DOHH2 (cell line): ENCODE measurements at regions not wholly inside any gene's neighbourhood (a gene's known extent, or its start where the extent isn't known, plus 50 kb on each side); places are given as distances from the start of the nearest gene placed in this dataset.

Source experiments
- H3F3A ChIP-seq: fragments of 200-600 bp; sonication (generic), shearing (Covaris generic); 2 replicates; pipeline ENCODE4 v1.6.0; 2016; ENCODE audit warnings: antibody characterized with exemption, mild to moderate bottlenecking; ENCODE audit not compliant: control insufficient read depth, insufficient read depth
- H3K27ac ChIP-seq: fragments of 200-600 bp; sonication (generic); 2 replicates; pipeline ENCODE4 v1.5.1; 2014; ENCODE audit warnings: low read depth, mild to moderate bottlenecking, low read length, moderate library complexity
- H3K27me3 ChIP-seq: fragments of 200-600 bp; sonication (generic); 2 replicates; pipeline ENCODE4 v1.6.1; 2014; ENCODE audit warnings: mild to moderate bottlenecking, low read length, mixed read lengths; ENCODE audit not compliant: control insufficient read depth
- H3K36me3 ChIP-seq: fragments of 200-600 bp; sonication (generic); 2 replicates; pipeline ENCODE4 v1.6.1; 2014; ENCODE audit warnings: mild to moderate bottlenecking, low read length, moderate library complexity, mixed read lengths; ENCODE audit not compliant: control insufficient read depth
- H3K4me1 ChIP-seq: fragments of 200-600 bp; sonication (generic); 2 replicates; pipeline ENCODE4 v1.6.1; 2014; ENCODE audit warnings: mild to moderate bottlenecking, low read length, mixed read lengths; ENCODE audit not compliant: control insufficient read depth
- H3K4me2 ChIP-seq: fragments of 200-600 bp; sonication (generic); 2 replicates; pipeline ENCODE4 v1.6.0; 2014; ENCODE audit warnings: mild to moderate bottlenecking, low read length, moderate library complexity
- H3K4me3 ChIP-seq: fragments of 200-600 bp; sonication (generic); 2 replicates; pipeline ENCODE4 v1.5.1; 2014; ENCODE audit warnings: mild to moderate bottlenecking, low read length, mixed read lengths
- H3K79me2 ChIP-seq: fragments of 200-600 bp; sonication (generic); 2 replicates; pipeline ENCODE4 v1.6.1; 2014; ENCODE audit warnings: mild to moderate bottlenecking, low read length, mixed read lengths; ENCODE audit not compliant: control insufficient read depth
- H3K9me2 ChIP-seq: fragments of 200-600 bp; sonication (generic); replicated peaks from 2 replicates; pipeline ENCODE4 v1.6.1; 2014; ENCODE audit warnings: mild to moderate bottlenecking, low read length, mixed read lengths; ENCODE audit not compliant: control insufficient read depth
- H3K9me3 ChIP-seq: fragments of 200-600 bp; sonication (generic); 2 replicates; pipeline ENCODE4 v1.6.1; 2014; ENCODE audit warnings: antibody characterized with exemption, low read length, mixed read lengths; ENCODE audit not compliant: control insufficient read depth, insufficient read depth
- H4K20me1 ChIP-seq: fragments of 200-600 bp; sonication (generic); 2 replicates; pipeline ENCODE4 v1.6.0; 2014; ENCODE audit warnings: low read depth, mild to moderate bottlenecking, antibody characterized with exemption, low read length, moderate library complexity; ENCODE audit not compliant: control insufficient read depth, insufficient read depth
- EZH2phosphoT487 ChIP-seq: fragments of 200-600 bp; sonication (generic); IDR thresholded peaks from 2 replicates; pipeline ENCODE4 v1.6.1; 2017; ENCODE audit warnings: borderline replicate concordance, mild to moderate bottlenecking, antibody characterized with exemption, low read length, moderate library complexity, mixed read lengths
- TF ChIP-seq, protein P1 (sequence below): fragments of 200-600 bp; sonication (generic); IDR thresholded peaks from one replicate; pipeline ENCODE4 v1.5.1; 2014; ENCODE audit warnings: antibody characterized with exemption, mild to moderate bottlenecking, low read depth, low read length; ENCODE audit not compliant: poor library complexity, severe bottlenecking

DNA sequence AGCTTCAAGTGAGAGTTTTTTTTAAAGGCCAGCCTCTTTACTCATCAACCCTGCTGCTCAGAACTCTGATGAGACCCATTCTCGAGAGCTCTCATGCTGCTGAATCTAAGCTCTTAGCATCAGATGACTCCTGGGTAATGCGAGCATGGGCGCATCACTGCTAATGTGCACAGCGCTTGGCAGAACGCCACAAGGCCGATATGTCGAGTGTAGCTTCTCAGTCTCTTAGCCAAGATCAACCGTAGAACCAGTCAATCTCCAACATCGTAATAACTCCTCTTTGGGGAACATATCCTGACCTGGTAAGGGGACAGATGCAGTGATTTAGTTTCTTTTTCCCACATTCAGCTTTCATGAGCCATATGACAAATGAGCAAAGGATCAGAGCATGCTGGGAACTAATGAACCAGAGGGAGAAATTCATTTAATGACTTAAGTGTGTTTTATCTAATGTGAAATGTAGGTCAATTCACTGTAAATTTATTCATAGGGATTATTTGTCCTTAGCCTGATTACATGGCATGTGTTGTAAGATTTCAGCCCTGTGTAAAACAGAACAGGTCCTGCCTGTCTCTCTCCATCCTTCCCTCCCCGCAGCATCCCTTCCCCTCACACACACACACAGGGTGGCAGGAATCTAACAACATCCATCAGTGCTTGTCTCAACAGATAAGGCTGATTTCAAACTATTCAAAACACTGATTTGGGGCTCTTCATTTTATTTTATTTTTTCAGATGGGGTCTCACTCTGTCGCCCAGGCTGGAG is 195.4 kb upstream of the C2CD4B start:
- no peaks in the 10 kb centered on the region for H3K9me2 ChIP-seq

DNA sequence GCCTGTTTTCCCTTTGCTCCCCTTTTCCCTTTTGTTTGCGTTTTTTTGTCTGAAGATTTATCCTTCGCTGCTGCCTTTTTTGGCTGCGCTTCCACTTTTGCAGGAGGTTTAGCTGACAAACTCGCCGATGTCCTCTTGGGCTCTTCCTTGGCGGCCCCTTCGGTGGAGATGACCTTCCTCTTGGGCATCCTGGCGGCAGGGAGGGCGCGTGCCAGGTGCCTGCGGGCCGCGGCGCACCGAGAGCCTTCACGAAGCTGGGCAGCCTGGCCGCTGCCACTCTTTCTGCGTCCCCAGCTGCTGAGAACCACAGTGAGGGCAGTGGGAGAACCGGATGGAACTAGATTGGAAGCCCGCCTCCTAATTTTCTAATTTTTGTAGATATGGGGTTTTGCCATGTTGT is 197.1 kb upstream of the C2CD4B start:
- TF ChIP-seq EZH2phosphoT487, result no peak
- TF ChIP-seq, protein P1, sequence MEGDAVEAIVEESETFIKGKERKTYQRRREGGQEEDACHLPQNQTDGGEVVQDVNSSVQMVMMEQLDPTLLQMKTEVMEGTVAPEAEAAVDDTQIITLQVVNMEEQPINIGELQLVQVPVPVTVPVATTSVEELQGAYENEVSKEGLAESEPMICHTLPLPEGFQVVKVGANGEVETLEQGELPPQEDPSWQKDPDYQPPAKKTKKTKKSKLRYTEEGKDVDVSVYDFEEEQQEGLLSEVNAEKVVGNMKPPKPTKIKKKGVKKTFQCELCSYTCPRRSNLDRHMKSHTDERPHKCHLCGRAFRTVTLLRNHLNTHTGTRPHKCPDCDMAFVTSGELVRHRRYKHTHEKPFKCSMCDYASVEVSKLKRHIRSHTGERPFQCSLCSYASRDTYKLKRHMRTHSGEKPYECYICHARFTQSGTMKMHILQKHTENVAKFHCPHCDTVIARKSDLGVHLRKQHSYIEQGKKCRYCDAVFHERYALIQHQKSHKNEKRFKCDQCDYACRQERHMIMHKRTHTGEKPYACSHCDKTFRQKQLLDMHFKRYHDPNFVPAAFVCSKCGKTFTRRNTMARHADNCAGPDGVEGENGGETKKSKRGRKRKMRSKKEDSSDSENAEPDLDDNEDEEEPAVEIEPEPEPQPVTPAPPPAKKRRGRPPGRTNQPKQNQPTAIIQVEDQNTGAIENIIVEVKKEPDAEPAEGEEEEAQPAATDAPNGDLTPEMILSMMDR, result no peak
- no peaks in the 10 kb centered on the region for H3K79me2 ChIP-seq

More for the DNA sequence above, 195.4 kb upstream of the C2CD4B start:
- H3F3A ChIP-seq, result no peaks in the 10 kb centered on the region
- H3K27me3 ChIP-seq, result no peaks in the 10 kb centered on the region; the same call in 1 of the 2 replicates
- H3K9me3 ChIP-seq, result no peaks in the 10 kb centered on the region
- H3K36me3 ChIP-seq, result no peaks in the 10 kb centered on the region
- H4K20me1 ChIP-seq, result no peaks in the 10 kb centered on the region
- H3K4me2 ChIP-seq, result no peak overlapping the region
- H3K4me3 ChIP-seq, result no peak overlapping the region
- TF ChIP-seq EZH2phosphoT487, result no peak
- TF ChIP-seq, protein P1, result no peak
- H3K4me1 ChIP-seq, result no peaks in the 10 kb centered on the region
- no peak overlapping the region for H3K27ac ChIP-seq
- no peaks in the 10 kb centered on the region for H3K79me2 ChIP-seq

DNA sequence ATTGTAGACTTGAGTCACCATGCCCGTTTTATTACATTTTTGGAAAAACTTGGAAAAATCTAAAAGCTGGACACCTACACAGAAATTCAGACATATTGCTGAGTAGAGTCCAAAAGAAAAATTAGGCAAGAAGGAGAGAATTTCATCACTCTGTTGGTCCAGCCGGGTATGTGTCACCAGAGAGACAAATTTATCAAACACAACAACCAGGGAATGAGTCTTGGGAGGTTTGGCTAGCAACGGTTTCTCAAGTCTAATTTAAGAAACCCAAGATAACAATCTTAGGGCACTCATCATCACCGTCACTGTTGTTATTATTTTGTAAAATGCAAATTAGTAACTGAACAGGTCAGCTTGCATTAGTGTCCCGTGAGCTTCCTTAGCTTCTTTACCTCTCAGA is 197.5 kb upstream of the C2CD4B start:
- TF ChIP-seq, protein P1, result no peak
- TF ChIP-seq EZH2phosphoT487, result no peak
- Histone ChIP-seq H3K4me2 (no peak overlapping the region), H3K4me3 (no peak overlapping the region), H3F3A (no peaks in the 10 kb centered on the region), H3K4me1 (no peaks in the 10 kb centered on the region), H3K9me3 (no peaks in the 10 kb centered on the region), H3K27ac (no peak overlapping the region), H3K27me3 (peaks cover 3% of the 10 kb centered on the region; the same call in 1 of the 2 replicates), H3K79me2 (no peaks in the 10 kb centered on the region), H4K20me1 (no peaks in the 10 kb centered on the region), H3K36me3 (no peaks in the 10 kb centered on the region), H3K9me2 (no peaks in the 10 kb centered on the region)

More for the DNA sequence above, 197.1 kb upstream of the C2CD4B start:
- Histone ChIP-seq H3K27me3 (peaks cover 3% of the 10 kb centered on the region; the same call in 1 of the 2 replicates), H3K4me2 (no peak overlapping the region), H3K36me3 (no peaks in the 10 kb centered on the region), H3K4me3 (no peak overlapping the region), H3K9me2 (no peaks in the 10 kb centered on the region), H3F3A (no peaks in the 10 kb centered on the region), H3K9me3 (no peaks in the 10 kb centered on the region), H3K4me1 (no peaks in the 10 kb centered on the region), H4K20me1 (no peaks in the 10 kb centered on the region), H3K27ac (no peak overlapping the region)
